HEK293 (cell line): ENCODE measurements at regions not wholly inside any gene's neighbourhood (a gene's known extent, or its start where the extent isn't known, plus 50 kb on each side); places are given as distances from the start of the nearest gene placed in this dataset.

Experiments
- WT1 ChIP-seq: fragments of 450-650 bp; formaldehyde crosslinking; IDR thresholded peaks from 2 replicates; pipeline ENCODE4 v1.5.1; 2016; ENCODE audit warnings: missing biosample characterization, missing genetic modification characterization
- ZNF558 ChIP-seq: fragments of 450-650 bp; formaldehyde crosslinking; IDR thresholded peaks from 2 replicates; pipeline ENCODE4 v1.5.1; 2016; ENCODE audit warnings: missing biosample characterization, missing genetic modification characterization
- ZNF623 ChIP-seq: fragments of 450-650 bp; formaldehyde crosslinking; IDR thresholded peaks from 2 replicates; pipeline ENCODE4 v1.5.1; 2016; ENCODE audit warnings: missing biosample characterization, missing genetic modification characterization
- ZNF776 ChIP-seq: fragments of 450-650 bp; formaldehyde crosslinking; IDR thresholded peaks from 2 replicates; pipeline ENCODE4 v1.5.0; 2017; ENCODE audit warnings: missing biosample characterization, missing genetic modification characterization, borderline replicate concordance
- TF ChIP-seq, protein P1 (sequence below): fragments of 450-650 bp; formaldehyde crosslinking; IDR thresholded peaks from 2 replicates; pipeline ENCODE4 v1.5.1; 2016; ENCODE audit warnings: missing biosample characterization, missing genetic modification characterization
- TF ChIP-seq, protein P2 (sequence below): fragments of 450-650 bp; formaldehyde crosslinking; IDR thresholded peaks from 2 replicates; pipeline ENCODE4 v1.5.1; 2017; ENCODE audit warnings: missing biosample characterization, missing genetic modification characterization
- TF ChIP-seq, protein P3 (sequence below): fragments of 450-650 bp; formaldehyde crosslinking; IDR thresholded peaks from 2 replicates; pipeline ENCODE4 v1.5.1; 2016; ENCODE audit warnings: missing biosample characterization, missing genetic modification characterization

DNA sequence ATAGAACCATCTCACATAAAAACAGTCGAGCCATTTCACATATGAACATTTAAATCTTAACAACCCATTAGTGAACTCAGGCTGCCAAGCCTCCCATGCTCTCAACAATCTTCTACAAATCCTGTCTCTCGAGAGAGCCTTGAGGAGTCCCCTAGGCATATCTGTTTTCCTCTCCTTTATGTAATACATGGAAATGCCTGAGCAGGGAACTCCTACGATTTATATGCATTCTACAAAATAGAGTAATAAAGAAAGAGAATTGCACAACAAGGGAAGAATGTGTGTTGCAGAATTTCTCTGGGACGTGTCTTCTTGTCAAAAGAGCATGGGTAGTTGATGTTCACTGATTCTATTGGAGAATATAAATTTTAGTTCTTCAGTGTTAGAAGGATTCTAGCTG, 101.8 kb upstream of the VCX2 start:
- TF ChIP-seq, protein P1, sequence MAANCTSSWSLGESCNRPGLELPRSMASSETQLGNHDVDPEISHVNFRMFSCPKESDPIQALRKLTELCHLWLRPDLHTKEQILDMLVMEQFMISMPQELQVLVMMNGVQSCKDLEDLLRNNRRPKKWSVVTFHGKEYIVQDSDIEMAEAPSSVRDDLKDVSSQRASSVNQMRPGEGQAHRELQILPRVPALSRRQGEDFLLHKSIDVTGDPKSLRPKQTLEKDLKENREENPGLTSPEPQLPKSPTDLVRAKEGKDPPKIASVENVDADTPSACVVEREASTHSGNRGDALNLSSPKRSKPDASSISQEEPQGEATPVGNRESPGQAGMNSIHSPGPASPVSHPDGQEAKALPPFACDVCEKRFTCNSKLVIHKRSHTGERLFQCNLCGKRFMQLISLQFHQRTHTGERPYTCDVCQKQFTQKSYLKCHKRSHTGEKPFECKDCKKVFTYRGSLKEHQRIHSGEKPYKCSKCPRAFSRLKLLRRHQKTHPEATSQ (tag by site-specific recombination) = no peak
- TF ChIP-seq, protein P2, sequence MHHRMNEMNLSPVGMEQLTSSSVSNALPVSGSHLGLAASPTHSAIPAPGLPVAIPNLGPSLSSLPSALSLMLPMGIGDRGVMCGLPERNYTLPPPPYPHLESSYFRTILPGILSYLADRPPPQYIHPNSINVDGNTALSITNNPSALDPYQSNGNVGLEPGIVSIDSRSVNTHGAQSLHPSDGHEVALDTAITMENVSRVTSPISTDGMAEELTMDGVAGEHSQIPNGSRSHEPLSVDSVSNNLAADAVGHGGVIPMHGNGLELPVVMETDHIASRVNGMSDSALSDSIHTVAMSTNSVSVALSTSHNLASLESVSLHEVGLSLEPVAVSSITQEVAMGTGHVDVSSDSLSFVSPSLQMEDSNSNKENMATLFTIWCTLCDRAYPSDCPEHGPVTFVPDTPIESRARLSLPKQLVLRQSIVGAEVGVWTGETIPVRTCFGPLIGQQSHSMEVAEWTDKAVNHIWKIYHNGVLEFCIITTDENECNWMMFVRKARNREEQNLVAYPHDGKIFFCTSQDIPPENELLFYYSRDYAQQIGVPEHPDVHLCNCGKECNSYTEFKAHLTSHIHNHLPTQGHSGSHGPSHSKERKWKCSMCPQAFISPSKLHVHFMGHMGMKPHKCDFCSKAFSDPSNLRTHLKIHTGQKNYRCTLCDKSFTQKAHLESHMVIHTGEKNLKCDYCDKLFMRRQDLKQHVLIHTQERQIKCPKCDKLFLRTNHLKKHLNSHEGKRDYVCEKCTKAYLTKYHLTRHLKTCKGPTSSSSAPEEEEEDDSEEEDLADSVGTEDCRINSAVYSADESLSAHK (tag by site-specific recombination) = no peak
- TF ChIP-seq ZNF558 (tag by site-specific recombination) = no peak
- TF ChIP-seq, protein P3, sequence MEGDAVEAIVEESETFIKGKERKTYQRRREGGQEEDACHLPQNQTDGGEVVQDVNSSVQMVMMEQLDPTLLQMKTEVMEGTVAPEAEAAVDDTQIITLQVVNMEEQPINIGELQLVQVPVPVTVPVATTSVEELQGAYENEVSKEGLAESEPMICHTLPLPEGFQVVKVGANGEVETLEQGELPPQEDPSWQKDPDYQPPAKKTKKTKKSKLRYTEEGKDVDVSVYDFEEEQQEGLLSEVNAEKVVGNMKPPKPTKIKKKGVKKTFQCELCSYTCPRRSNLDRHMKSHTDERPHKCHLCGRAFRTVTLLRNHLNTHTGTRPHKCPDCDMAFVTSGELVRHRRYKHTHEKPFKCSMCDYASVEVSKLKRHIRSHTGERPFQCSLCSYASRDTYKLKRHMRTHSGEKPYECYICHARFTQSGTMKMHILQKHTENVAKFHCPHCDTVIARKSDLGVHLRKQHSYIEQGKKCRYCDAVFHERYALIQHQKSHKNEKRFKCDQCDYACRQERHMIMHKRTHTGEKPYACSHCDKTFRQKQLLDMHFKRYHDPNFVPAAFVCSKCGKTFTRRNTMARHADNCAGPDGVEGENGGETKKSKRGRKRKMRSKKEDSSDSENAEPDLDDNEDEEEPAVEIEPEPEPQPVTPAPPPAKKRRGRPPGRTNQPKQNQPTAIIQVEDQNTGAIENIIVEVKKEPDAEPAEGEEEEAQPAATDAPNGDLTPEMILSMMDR (tag by site-specific recombination) = no peak
- no peak for TF ChIP-seq ZNF776 (tag by site-specific recombination)
- TF ChIP-seq ZNF623 (tag by site-specific recombination) = no peak
- no peak for TF ChIP-seq WT1
